GM18520 (cell line): ENCODE measurements at regions not wholly inside any gene's neighbourhood (a gene's known extent, or its start where the extent isn't known, plus 50 kb on each side); places are given as distances from the start of the nearest gene placed in this dataset.
A peak's percentile ranks its signal among the peaks of the same experiment; 100 is the strongest.
"Not testable (repeated sequence)": the region's sequence is repeated elsewhere in the genome, so short reads cannot be mapped to it uniquely, and the experiment has no call there.

Source experiments
- ATAC-seq: cut with Tn5 transposase; IDR thresholded peaks from one replicate; pipeline ENCODE4 v1.9.1; 2021; ENCODE audit not compliant: unreplicated experiment

DNA sequence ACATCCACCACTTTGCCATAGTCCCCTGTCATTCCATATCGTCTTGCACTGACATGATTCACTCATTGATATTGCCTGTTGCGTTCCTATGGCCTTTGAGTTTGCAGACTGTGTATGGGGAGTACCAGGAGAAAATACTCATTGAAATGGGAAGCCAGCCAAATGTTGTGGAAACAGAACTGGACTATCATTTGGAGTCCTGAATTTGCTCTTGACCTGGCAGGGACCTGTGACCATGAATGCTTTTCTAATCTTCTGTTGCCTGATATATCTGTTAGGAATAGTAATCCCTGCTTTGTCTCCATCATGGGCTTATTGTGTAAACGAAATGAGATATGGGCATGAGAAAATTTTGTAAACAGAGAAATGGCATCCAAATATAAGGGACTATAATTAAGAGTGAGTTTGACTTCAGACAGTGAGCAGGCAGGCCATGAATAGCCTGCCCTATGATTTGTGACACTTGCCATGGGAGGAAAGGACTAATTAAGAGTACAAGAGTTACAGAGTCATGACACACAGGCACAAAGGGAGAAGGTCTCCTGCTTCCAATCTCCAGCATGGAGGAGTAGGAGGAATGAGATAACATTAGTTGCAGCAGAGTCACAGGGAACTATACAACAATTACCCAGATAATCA, 572.9 kb upstream of the SGCD start:
- no peak for ATAC-seq

DNA sequence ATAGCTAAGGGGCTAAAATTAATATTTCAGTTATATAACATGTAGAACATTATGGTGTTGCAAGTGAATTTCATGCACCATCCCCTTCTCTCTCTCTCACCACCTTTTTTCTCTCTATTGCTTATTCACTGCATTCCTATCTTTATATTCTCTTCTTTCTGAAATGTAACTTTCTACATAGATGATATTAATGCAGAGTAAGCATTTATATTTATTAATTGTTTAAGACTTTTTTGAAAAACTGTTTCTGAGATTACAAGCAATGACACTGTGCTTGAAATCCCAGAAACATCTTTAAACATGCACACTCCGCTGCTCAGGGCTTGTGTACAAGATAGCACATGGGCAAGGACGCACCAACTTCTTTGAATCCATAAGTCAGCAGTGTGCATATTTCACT, 567.7 kb upstream of the SGCD start:
- ATAC-seq: no peak

DNA sequence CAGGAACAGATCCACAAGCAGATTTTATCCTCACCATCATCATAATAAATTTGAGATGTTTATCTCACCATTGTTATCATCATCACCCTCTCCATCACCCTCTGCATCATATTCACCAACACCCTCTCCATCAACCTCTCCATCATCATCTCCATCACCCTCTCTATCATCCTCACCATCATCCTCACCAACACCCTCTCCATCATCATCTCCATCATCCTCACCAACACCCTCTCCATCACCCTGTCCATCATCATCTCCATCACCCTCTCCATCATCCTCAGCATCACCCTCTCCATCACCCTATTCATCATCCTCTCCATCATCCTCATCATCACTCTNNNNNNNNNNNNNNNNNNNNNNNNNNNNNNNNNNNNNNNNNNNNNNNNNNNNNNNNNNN, 567.0 kb upstream of the SGCD start:
- ATAC-seq: no peak

GRCh38 chr5:155761502-155761901, 565.5 kb upstream of the SGCD start:
- no peak for ATAC-seq

DNA sequence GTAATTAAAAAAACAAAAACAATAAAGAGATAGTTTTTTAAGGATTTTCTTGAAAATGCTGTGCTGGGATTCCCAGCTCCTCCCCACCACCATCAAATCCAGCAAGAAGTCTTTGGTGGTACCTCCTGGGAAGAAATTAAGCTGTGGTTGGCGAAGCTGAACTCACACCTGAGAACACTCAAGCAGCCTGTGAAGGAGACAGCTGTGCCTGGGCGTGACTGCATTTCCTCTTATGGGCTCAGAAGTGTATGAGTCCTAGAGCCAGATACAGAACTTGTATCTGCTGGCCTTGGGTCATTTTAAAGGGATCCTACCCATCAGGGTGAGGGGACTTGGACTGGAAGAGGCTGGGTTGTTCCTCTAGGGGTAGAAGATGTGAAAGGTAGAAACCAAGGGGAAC, 561.2 kb upstream of the SGCD start:
- ATAC-seq: no peak

DNA sequence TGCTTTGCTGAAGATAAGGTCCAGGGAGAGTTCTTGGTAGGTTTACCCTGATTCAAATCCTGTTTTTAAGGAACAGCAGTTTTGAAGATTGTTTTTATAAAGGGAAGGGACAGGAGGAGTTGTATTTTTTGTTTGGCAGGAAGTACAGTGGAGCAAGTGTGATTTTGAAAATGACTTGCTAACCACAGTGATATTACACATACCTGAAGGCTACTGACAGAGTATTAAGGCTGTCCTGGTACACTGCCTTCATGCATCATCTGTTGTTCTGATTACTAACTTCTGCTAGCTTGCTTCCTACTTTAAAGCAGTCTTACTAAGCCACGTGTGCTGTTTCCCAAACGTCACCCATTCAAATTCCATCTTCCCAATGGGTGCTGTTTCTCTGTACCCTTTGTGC, 559.5 kb upstream of the SGCD start:
- peak; percentile 83 for ATAC-seq

GRCh38 chr5:155768332-155768731, 558.6 kb upstream of the SGCD start:
- no peak for ATAC-seq

DNA sequence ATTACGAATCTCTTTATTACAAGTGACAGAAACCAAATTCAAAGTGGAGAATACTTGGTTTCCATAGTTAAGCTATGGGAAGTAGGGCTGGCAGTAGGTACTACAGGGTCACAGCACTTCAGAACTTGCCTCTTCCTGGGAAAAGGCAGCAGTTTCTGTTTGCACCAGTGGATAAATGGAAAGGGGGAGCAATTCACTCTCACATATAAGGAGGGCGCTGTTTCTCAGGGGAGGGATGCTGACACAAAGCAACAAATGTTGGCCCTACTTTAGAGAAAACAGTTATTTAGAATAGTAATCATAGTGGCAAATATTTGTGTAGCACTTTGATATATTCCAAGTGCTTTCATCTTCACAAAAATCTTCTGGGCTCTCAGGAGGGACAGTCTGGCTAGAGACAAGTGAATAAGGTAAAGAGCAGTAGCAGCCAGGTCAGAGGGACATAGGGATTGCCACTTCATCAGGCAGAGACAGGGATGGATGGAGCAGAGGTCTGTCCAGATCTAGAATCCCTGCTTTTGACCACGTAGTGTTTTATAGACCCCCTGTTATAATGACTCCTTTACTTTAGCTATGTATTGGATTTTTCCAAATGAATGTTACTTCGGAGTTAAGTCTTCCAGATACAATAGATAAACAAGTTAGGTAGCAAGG, 554.8 kb upstream of the SGCD start:
- no peak for ATAC-seq

DNA sequence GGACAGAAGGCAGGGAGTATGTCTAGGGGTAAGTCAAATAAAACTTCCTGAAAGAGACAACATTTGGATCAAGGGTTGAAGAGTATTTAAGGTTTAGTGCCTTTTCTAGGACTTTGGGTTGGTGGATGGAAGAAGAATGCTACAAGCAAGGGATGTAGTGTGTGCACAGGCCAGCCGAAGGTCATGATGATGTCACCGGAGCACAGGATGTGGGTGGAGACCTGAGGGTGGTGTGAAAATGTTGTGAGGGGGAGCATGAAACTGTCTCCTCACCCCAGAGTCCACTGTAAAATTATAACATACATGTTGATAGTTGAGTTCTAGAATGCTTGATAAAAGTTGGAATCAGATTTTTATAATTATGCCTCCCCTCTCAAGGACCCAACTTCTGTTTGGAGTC, 553.3 kb upstream of the SGCD start:
- ATAC-seq: no peak

- no peak for ATAC-seq
Measured at GRCh38 chr5:155780260-155780659, 546.7 kb upstream of the SGCD start.

- no peak for ATAC-seq
Measured at GRCh38 chr5:155783246-155783645, 543.7 kb upstream of the SGCD start.

- no peak for ATAC-seq
Measured at GRCh38 chr5:155783791-155784190, 543.2 kb upstream of the SGCD start.

DNA sequence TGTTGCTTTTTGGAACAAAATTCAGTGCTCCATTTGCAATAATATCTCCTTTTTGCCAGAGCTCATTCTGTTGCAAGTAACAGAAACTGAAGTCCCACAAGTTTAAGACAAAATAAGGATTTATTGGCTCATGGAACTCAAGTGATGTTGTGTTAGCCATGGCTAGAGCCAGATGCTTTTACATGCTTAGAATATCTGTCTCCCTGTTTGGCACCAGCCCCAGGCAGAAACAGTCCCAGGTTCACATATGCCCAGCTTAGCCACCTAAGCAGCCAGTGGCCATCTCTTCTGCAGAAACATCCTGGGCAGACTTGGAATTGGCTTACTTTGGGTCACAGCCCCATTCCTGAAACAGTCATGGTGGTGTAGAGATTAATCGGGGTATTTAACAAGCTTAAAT, 540.9 kb upstream of the SGCD start:
- ATAC-seq: no peak

DNA sequence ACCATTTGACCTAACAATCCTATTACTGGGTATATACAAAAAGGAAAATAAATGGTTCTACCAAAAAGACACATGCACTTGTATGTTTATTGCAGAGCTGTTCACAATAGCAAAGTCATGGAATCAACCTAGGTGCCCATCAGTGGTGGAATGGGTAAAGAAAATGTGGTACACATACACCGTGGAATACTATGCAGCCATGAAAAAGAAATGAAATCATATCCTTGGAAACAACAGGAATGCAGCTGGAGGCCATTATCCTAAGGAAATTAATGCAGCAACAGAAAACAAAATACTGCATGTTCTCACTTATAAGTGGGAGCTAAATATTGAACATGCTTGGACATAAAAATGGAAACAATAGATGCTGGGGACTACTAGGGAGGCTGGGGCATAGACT, 534.1 kb upstream of the SGCD start:
- no peak for ATAC-seq

DNA sequence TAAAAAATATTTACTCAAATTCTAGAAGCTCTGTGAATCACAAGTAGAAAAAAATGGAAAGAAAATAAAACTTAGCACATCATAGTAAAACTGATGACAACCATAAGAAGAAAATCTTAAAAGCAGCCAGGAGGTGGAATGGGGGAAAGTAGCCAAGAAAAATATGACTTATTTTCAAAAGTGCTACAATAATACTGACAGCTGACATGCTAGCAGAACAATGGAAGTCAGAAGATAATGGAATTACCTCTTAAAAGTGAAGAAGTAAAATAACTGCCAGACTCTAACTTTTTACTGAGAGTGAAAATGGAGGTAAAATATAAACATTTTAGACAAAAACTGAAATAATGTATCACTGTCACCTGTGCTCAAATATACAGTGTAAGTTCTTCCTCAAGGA, 532.2 kb upstream of the SGCD start:
- ATAC-seq: no peak

DNA sequence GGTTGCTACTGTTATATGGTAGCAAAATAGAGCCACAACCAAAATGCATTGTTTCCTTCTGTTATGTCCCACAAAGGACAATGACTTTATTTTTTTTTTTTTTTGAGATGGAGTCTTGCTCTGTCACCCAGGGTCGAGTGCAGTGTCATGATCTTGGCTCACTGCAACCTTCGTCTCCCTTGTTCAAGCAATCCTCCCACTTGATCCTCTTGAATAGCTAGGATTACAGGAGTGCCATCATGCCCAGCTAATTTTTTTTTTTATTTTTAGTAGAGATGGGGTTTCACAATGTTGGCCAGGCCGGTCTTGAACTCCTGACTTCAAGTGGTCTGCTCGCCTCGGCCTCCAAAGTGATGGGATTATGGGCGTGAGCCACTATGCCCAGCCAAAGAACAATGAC, 527.7 kb upstream of the SGCD start:
- ATAC-seq: no peak

DNA sequence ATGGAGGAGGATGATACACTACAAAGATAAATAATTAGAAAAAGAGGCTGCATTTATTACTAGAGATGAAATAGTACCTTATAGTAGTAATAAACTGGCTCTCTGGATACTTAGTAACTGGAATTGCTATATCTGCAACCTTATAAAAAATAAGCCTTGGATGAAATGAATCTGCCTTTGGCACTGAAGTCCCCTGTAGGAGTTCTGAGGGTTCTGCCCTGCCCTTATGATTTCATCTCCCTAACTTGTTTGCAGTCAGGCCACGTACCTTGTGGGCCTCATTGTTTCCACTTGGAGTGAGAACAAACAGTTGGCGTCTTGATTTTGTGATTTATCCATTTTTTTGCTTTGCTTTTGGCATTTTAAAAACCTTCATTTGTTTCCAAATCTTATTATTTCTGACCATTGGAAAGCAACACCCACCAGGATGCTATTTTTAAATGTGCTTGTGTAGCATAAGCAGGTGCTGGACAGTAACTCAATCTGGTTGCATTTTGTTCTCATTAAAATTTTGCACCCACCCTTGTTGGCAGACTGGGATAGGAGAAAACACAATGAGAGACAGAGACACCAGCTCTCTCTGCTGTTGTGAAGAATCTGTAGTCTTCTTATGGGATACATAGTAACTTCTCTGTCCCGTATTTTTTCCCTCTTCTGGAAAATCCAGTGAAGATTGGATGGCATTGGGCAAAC, 518.9 kb upstream of the SGCD start:
- ATAC-seq: no peak

GRCh38 chr5:155815248-155815647, 511.7 kb upstream of the SGCD start:
- no peak for ATAC-seq

DNA sequence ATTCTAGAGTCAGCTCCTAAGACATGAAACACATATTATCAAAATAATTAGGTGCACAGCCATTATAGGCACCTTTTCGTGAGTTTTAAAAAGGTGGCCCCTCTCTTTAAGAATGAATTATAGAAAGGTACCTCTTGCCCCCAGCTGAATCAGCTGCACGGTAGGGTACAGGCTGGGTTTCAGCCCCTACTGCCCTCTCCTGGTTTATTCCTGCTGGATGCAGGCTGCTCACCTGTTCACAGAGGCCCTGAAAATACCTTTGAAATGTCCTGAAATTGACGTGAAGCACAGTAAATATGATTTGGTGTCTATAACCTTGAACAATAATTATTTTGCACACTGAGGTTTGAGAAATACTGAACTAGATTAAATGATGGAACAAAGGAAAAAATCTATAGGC, 504.8 kb upstream of the SGCD start:
- ATAC-seq: no peak

- ATAC-seq: no peak
Measured at GRCh38 chr5:155826611-155827507, 500.1 kb upstream of the SGCD start.

GRCh38 chr5:155827508-155827815, 499.5 kb upstream of the SGCD start:
- ATAC-seq: not testable (repeated sequence)

DNA sequence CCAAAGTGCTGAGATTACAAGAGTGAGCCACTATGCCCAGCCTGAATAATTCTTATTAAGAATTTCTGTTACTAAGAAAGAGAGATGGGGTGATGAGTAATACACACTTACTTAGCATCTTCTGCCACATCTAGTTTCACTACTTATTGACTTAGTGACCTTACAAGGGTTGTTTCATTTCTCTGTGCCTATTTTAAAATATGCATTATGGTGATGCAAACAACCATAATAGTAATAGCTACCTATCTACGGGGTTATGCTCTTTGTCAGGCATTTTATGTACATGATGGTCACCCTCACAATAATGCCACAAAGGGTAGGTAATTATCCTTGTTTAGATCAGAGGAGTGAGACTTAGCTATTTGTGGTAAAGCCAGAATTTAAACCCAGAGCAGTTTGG, 499.0 kb upstream of the SGCD start:
- ATAC-seq: peak; percentile 99
